IMR-90 (cell line): ENCODE measurements at regions not wholly inside any gene's neighbourhood (a gene's known extent, or its start where the extent isn't known, plus 50 kb on each side); places are given as distances from the start of the nearest gene placed in this dataset.

Experiments
- BHLHE40 ChIP-seq: fragments of 150-350 bp; IDR thresholded peaks from 2 replicates; pipeline ENCODE4 v1.6.1; 2016; ENCODE audit warnings: mild to moderate bottlenecking, low read depth, low read length
- FOS ChIP-seq: fragments of 150-350 bp; IDR thresholded peaks from 2 replicates; pipeline ENCODE4 v1.6.1; 2016; ENCODE audit warnings: low read depth, low read length
- MXI1 ChIP-seq: IDR thresholded peaks from 2 replicates; pipeline ENCODE4 v1.6.1; 2012; ENCODE audit warnings: low read depth, mild to moderate bottlenecking, low read length, moderate library complexity, borderline replicate concordance
- NFE2L2 ChIP-seq: fragments of 150-350 bp; IDR thresholded peaks from 2 replicates; pipeline ENCODE4 v1.6.1; 2016; ENCODE audit warnings: low read depth, mild to moderate bottlenecking, low read length
- POLR2A ChIP-seq: IDR thresholded peaks from 2 replicates; pipeline ENCODE4 v1.6.1; 2012; ENCODE audit warnings: mild to moderate bottlenecking, low read depth, low read length
- RAD21 ChIP-seq: IDR thresholded peaks from 2 replicates; pipeline ENCODE4 v1.6.1; 2012; ENCODE audit warnings: low read length, improper control_type of control experiment
- SMC3 ChIP-seq: fragments of 150-350 bp; IDR thresholded peaks from 2 replicates; pipeline ENCODE4 v1.6.1; 2016; ENCODE audit warnings: low read depth, mild to moderate bottlenecking, antibody characterized with exemption, low read length, moderate library complexity
- TF ChIP-seq, protein P1 (sequence below): conservative IDR thresholded peaks from 2 replicates; pipeline ENCODE4 v1.5.1; 2012; ENCODE audit warnings: mild to moderate bottlenecking, low read depth, low read length, improper control_type of control experiment

DNA sequence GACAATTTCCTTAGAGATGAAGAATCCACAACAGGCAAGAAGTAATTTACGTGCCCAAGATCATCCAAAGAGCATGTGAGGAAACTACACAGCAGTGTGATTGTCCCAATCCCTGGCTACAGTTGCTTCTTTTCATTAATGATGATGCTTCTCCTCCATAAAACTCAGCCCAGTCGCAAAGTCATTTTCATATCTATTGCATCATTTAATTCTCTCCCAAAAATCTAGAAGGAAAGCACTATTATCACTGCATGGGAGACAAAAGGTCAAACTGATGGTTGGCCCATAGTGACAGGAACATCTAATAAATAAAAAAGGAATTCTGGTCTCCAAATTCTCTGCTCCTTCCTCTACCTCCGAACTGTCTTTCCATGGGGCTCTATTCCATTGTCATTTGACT, 103.5 kb upstream of the SERP2 start:
- no peak for TF ChIP-seq SMC3
- TF ChIP-seq, protein P1, sequence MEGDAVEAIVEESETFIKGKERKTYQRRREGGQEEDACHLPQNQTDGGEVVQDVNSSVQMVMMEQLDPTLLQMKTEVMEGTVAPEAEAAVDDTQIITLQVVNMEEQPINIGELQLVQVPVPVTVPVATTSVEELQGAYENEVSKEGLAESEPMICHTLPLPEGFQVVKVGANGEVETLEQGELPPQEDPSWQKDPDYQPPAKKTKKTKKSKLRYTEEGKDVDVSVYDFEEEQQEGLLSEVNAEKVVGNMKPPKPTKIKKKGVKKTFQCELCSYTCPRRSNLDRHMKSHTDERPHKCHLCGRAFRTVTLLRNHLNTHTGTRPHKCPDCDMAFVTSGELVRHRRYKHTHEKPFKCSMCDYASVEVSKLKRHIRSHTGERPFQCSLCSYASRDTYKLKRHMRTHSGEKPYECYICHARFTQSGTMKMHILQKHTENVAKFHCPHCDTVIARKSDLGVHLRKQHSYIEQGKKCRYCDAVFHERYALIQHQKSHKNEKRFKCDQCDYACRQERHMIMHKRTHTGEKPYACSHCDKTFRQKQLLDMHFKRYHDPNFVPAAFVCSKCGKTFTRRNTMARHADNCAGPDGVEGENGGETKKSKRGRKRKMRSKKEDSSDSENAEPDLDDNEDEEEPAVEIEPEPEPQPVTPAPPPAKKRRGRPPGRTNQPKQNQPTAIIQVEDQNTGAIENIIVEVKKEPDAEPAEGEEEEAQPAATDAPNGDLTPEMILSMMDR: no peak
- TF ChIP-seq POLR2A: no peak
- TF ChIP-seq BHLHE40: no peak
- TF ChIP-seq MXI1: no peak
- no peak for TF ChIP-seq RAD21
- no peak for TF ChIP-seq FOS
- TF ChIP-seq NFE2L2: no peak
